Left ventricle myocardium inferior (tissue), 1 donor: ENCODE measurements at regions not wholly inside any gene's neighbourhood (a gene's known extent, or its start where the extent isn't known, plus 50 kb on each side); places are given as distances from the start of the nearest gene placed in this dataset.

Experiments
- DNase-seq: peaks from one replicate; pipeline ENCODE4 v3.0.0-alpha.2; 2020
- H3K27ac ChIP-seq: fragments of 200-600 bp; replicated peaks from 2 replicates; pipeline ENCODE4 v1.8.0; 2021
- H3K27me3 ChIP-seq: fragments of 200-600 bp; 2 replicates; pipeline ENCODE4 v1.8.0; 2021; ENCODE audit warnings: low read depth
- H3K36me3 ChIP-seq: fragments of 200-600 bp; 2 replicates; pipeline ENCODE4 v1.8.0; 2021
- H3K4me1 ChIP-seq: fragments of 200-600 bp; 2 replicates; pipeline ENCODE4 v1.8.0; 2021
- H3K4me3 ChIP-seq: fragments of 200-600 bp; 2 replicates; pipeline ENCODE4 v1.8.0; 2021; ENCODE audit warnings: mild to moderate bottlenecking, moderate library complexity
- H3K9me3 ChIP-seq: fragments of 200-600 bp; replicated peaks from 2 replicates; pipeline ENCODE4 v1.8.0; 2021
- intact Hi-C: fragments of 100-400 bp; cut with micrococcal nuclease; formaldehyde crosslinking; loops from one replicate; pipeline ENCODE4 v1.11.0; 2022
- TF ChIP-seq, protein P1 (sequence below): fragments of 200-600 bp; IDR thresholded peaks from 2 replicates; pipeline ENCODE4 v1.8.0; 2021; ENCODE audit warnings: antibody characterized with exemption, mild to moderate bottlenecking, borderline replicate concordance
- donor health status: DM: no; HTN: yes; CAD: no; lungs with severe emphysema.

DNA sequence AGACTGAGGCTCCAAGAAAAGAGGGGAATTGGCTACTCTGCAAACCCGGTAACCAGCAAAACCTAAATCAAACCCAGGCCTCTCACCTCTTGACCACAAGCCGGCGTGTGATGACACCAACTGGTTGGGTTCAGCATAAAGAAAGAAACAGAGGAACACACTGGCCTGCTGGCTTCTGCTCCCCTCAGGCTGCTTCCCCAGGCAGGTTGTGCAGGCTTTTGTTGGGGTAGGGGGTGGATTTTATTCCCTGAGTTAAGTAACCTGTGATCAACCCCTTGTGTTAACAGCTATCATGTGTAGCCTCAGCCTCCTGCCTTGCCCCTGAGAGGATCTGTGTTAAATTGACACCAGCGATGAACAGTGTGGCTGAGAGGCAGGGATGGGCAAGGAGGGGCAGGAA is 111.6 kb upstream of the ZBTB40 start:
- no peak for DNase-seq
- H3K27me3 ChIP-seq: peaks cover 82% of the 10 kb centered on the region
- no peaks in the 10 kb centered on the region for H3K36me3 ChIP-seq
- no peak overlapping the region for H3K27ac ChIP-seq
- no peak overlapping the region for H3K4me3 ChIP-seq
- H3K4me1 ChIP-seq: peaks cover 5% of the 10 kb centered on the region
- TF ChIP-seq, protein P1, sequence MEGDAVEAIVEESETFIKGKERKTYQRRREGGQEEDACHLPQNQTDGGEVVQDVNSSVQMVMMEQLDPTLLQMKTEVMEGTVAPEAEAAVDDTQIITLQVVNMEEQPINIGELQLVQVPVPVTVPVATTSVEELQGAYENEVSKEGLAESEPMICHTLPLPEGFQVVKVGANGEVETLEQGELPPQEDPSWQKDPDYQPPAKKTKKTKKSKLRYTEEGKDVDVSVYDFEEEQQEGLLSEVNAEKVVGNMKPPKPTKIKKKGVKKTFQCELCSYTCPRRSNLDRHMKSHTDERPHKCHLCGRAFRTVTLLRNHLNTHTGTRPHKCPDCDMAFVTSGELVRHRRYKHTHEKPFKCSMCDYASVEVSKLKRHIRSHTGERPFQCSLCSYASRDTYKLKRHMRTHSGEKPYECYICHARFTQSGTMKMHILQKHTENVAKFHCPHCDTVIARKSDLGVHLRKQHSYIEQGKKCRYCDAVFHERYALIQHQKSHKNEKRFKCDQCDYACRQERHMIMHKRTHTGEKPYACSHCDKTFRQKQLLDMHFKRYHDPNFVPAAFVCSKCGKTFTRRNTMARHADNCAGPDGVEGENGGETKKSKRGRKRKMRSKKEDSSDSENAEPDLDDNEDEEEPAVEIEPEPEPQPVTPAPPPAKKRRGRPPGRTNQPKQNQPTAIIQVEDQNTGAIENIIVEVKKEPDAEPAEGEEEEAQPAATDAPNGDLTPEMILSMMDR: no peak
- no peaks in the 10 kb centered on the region for H3K9me3 ChIP-seq
- intact Hi-C loops: no loop called here

DNA sequence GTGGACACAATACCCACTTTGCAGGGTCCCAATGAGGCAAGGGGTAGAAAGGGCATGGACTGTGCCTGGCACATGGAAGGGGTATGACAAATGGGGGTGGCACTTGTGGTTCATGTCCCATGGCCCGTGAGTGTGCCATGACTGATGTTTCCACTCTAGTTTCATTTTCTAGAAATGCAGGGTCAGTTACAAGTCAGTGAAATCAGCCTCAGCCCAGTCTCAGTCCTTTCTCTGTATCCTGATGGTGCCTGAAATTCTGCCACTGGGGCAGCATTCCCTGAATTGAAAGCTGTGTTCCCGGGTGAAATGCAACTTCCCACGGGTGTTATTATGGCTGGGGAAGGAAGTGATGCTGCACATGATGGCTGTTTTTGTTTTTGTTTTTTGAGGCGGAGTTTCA is 110.8 kb upstream of the ZBTB40 start:
- Histone ChIP-seq H3K9me3 (no peaks in the 10 kb centered on the region), H3K4me1 (peaks cover 5% of the 10 kb centered on the region), H3K27me3 (peaks cover 82% of the 10 kb centered on the region), H3K4me3 (no peak overlapping the region), H3K36me3 (no peaks in the 10 kb centered on the region), H3K27ac (no peak overlapping the region)
- DNase-seq: no peak
- TF ChIP-seq, protein P1: no peak
- intact Hi-C loops: no loop called here

DNA sequence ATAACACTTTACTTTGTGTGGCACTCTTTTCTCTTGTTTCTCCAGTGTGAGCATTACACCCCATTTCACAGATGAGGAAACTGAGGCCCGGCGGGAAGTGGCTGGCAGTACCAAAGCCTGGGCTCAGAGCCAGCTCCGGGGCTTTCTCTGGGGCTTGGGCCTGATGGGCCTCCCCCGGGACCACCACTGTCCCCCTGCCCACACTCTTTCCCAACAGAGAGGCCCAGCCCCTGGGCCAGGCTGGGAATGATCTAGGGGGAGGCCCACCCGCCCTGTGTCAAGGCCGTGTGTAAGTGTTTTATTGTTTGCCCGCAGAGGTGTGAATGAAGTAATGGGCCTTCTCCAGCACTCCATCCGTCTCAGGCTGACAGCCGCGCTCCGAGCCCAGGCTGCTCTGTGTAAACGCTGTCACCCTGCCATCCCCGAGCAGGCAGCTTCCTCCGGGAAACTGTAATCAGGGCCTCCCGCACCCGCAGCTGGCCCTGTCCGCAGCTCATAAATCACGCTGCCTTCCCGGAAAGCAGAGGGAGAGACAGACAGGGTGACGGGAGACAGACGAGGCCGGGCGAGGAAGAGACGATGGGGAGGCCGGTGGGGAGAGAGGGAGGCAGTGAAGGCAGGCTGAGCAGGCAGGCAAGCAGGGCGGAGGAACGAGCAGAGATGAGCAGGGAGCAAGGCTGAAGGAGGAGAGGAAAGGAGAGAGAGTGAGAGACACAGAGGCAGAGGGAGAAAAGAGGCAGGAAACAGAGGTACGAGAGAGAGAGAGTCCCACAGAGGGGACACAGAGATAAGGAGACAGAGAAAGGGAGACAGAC is 109.7 kb upstream of the ZBTB40 start:
- intact Hi-C loops: no loop called here
- H3K27me3 ChIP-seq: peaks cover 91% of the 10 kb centered on the region

DNA sequence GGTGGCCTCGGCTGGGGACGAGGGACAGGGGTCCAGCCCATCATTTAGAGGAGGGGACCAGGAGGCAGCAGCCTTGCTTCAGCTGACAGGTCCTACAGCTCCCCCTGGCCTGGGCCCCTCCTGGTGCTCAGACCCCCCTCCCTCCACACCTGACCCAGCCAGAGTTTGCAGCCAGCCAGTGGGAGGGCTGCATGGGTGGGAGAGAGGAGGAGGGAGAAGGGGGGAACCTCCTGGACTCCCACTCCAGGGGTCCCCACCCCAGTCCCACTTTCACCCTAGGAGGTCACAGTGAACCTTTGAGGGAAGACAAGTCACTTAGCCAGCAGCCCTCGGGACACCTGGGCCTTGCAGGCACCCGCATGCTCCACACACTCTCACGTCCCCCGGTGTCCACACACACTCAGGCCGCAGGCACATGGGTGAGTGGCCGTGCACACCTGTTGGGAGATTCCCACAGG is 108.9 kb upstream of the ZBTB40 start:
- H3K27ac ChIP-seq: no peak overlapping the region
- H3K27me3 ChIP-seq: peaks cover 98% of the 10 kb centered on the region
- TF ChIP-seq, protein P1: no peak
- H3K4me1 ChIP-seq: peaks cover 5% of the 10 kb centered on the region
- no peaks in the 10 kb centered on the region for H3K9me3 ChIP-seq
- intact Hi-C loops: no loop called here
- no peak overlapping the region for H3K4me3 ChIP-seq
- H3K36me3 ChIP-seq: no peaks in the 10 kb centered on the region
- DNase-seq: no peak

More for the DNA sequence above, 109.7 kb upstream of the ZBTB40 start:
- Histone ChIP-seq H3K36me3 (no peaks in the 10 kb centered on the region), H3K4me1 (peaks cover 5% of the 10 kb centered on the region), H3K4me3 (no peak overlapping the region), H3K9me3 (no peaks in the 10 kb centered on the region), H3K27ac (no peak overlapping the region)
- TF ChIP-seq, protein P1: no peak
- no peak for DNase-seq

DNA sequence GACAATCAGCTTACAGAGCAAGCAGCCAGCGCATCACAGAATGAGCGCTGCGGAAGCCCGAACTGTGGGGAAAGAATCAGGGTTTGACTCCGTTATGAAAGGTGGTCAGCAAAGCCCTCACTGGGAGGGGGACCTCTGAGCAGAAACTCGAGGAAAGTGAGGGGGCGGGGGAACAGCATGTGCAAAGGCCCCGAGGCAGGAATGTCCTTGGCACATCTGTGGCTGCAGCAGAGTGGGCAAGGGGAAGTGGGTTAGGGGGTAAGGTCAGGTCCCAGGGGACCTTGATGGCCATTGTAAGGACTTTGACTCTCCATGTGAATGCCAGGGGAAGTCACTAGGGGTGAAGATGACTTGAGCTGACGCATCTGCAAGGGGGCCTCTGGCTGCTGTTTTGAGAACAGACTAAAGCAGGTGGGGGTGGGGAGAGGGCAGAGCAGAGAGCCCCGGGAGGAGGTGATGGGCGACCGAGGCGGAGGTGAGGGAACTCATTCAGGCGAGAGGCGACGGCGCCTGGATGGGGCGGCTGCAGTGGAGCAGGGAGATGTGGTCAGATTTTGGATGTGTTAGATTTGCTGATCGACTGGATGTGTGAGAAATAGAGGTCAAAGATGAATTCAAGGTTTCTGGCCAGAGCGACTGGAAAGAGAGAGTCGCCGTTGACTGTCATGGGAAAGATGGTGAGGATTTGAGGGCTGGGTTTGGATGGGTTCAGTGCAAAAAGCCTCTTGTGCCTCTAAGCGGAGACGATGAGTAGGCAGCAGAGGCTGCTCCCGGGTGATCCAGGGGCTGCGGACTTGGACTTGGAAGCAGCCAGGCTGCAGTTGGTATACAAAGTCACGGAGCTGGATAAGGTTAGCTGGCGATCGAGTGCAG is 108.0 kb upstream of the ZBTB40 start:
- DNase-seq: no peak
- peaks cover 5% of the 10 kb centered on the region for H3K4me1 ChIP-seq
- TF ChIP-seq, protein P1: no peak
- no peak overlapping the region for H3K4me3 ChIP-seq
- no peaks in the 10 kb centered on the region for H3K36me3 ChIP-seq
- intact Hi-C loops: no loop called here
- no peaks in the 10 kb centered on the region for H3K9me3 ChIP-seq
- peaks cover 98% of the 10 kb centered on the region for H3K27me3 ChIP-seq
- H3K27ac ChIP-seq: no peak overlapping the region
